IMR-90 (cell line): ENCODE measurements at regions not wholly inside any gene's neighbourhood (a gene's known extent, or its start where the extent isn't known, plus 50 kb on each side); places are given as distances from the start of the nearest gene placed in this dataset.
A peak's percentile ranks its signal among the peaks of the same experiment; 100 is the strongest.

Experiments
- ATAC-seq: fragments of 200-7000 bp; cut with Tn5 transposase; 2 replicates; pipeline ENCODE4 v1.9.1; 2020; ENCODE audit warnings: low read depth, mild to moderate bottlenecking, moderate library complexity
- BruUV-seq: library from RNA; stranded (reverse); fragments of 400-500 nt; replicated peaks from 2 replicates; lab custom pipeline; 2021; lab: Mats Ljungman, UMichigan
- CTCF ChIA-PET: fragments of 300-600 bp; formaldehyde crosslinking; extraction: SDS; loops from one replicate; lab custom pipeline; 2021; ENCODE audit warnings: antibody characterized with exemption; lab: Yijun Ruan, JAX
- POLR2A ChIA-PET: fragments of 300-600 bp; sonication (Branson Sonifier 250); formaldehyde crosslinking; loops from one replicate; lab custom pipeline; 2022; ENCODE audit warnings: antibody characterized with exemption; ENCODE audit not compliant: unreplicated experiment; lab: Charles Lee
- DNase-seq: peaks from one replicate; pipeline ENCODE4 v3.0.0; 2013
- H2AFZ ChIP-seq: replicated peaks from 2 replicates; pipeline ENCODE3; 2013; ENCODE audit warnings: low read length, mild to moderate bottlenecking; ENCODE audit not compliant: poor library complexity
- H2AK5ac ChIP-seq: 2 replicates; pipeline ENCODE4 v1.6.1; 2013; ENCODE audit warnings: low read depth, low read length, inconsistent platforms
- H2AK9ac ChIP-seq: replicated peaks from 2 replicates; pipeline ENCODE3; 2013; ENCODE audit warnings: mild to moderate bottlenecking, low read depth, low read length, moderate library complexity; ENCODE audit not compliant: poor library complexity
- H2BK120ac ChIP-seq: 2 replicates; pipeline ENCODE4 v1.6.1; 2013; ENCODE audit warnings: low read depth, low read length, inconsistent platforms
- H2BK15ac ChIP-seq: 3 replicates; pipeline ENCODE4 v1.6.1; 2013; ENCODE audit warnings: low read depth, low read length, inconsistent platforms
- H2BK20ac ChIP-seq: 2 replicates; pipeline ENCODE4 v1.6.1; 2013; ENCODE audit warnings: low read depth, mild to moderate bottlenecking, inconsistent platforms, low read length, moderate library complexity
- H2BK5ac ChIP-seq: 2 replicates; pipeline ENCODE4 v1.6.1; 2013; ENCODE audit warnings: mild to moderate bottlenecking, low read depth, low read length, inconsistent platforms; ENCODE audit not compliant: poor library complexity, severe bottlenecking
- H3K14ac ChIP-seq: replicated peaks from 2 replicates; pipeline ENCODE4 v1.6.1; 2013; ENCODE audit warnings: low read depth, low read length, inconsistent platforms
- H3K18ac ChIP-seq: 2 replicates; pipeline ENCODE4 v1.6.1; 2013; ENCODE audit warnings: low read depth, low read length, control low read depth
- H3K23ac ChIP-seq: 2 replicates; pipeline ENCODE4 v1.6.1; 2013; ENCODE audit warnings: low read depth, low read length, inconsistent platforms
- H3K27ac ChIP-seq: 2 replicates; pipeline ENCODE4 v1.5.1; 2013; ENCODE audit warnings: mild to moderate bottlenecking, control low read depth, low read length; ENCODE audit not compliant: insufficient read depth
- H3K27me3 ChIP-seq: 2 replicates; pipeline ENCODE4 v1.6.1; 2013; ENCODE audit warnings: low read length; ENCODE audit not compliant: control insufficient read depth, insufficient read depth
- H3K36me3 ChIP-seq: 2 replicates; pipeline ENCODE4 v1.6.1; 2013; ENCODE audit warnings: low read length, mixed read lengths; ENCODE audit not compliant: control insufficient read depth, insufficient read depth
- H3K4ac ChIP-seq: 2 replicates; pipeline ENCODE4 v1.6.1; 2013; ENCODE audit warnings: low read depth, low read length, inconsistent platforms
- H3K4me1 ChIP-seq: 2 replicates; pipeline ENCODE4 v1.6.1; 2013; ENCODE audit warnings: low read length, mixed read lengths; ENCODE audit not compliant: control insufficient read depth, insufficient read depth
- H3K4me2 ChIP-seq: 2 replicates; pipeline ENCODE4 v1.6.1; 2013; ENCODE audit warnings: low read depth, mild to moderate bottlenecking, control low read depth, low read length, moderate library complexity
- H3K4me3 ChIP-seq: 2 replicates; pipeline ENCODE4 v1.5.1; 2013; ENCODE audit warnings: low read depth, mild to moderate bottlenecking, control low read depth, low read length, moderate library complexity; ENCODE audit not compliant: insufficient read depth
- H3K56ac ChIP-seq: 2 replicates; pipeline ENCODE4 v1.6.1; 2013; ENCODE audit warnings: low read length, inconsistent platforms; ENCODE audit not compliant: insufficient read depth; ENCODE audit errors: extremely low read depth
- H3K79me1 ChIP-seq, 2 experiments: 2 replicates each; pipeline ENCODE4 v1.6.1; 2013; ENCODE audit warnings: low read length in 2 of 2, inconsistent platforms in 1 of 2, low read depth in 1 of 2
- H3K9ac ChIP-seq: 2 replicates; pipeline ENCODE4 v1.6.1; 2013; ENCODE audit warnings: low read depth, low read length, control low read depth
- H3K9me1 ChIP-seq: 2 replicates; pipeline ENCODE4 v1.6.1; 2013; ENCODE audit warnings: low read length, inconsistent platforms; ENCODE audit not compliant: insufficient read depth
- H3K9me3 ChIP-seq: 2 replicates; pipeline ENCODE4 v1.6.1; 2013; ENCODE audit warnings: low read length; ENCODE audit not compliant: control insufficient read depth, insufficient read depth
- H4K20me1 ChIP-seq: 2 replicates; pipeline ENCODE4 v1.6.1; 2013; ENCODE audit warnings: low read length, inconsistent platforms; ENCODE audit not compliant: insufficient read depth
- H4K5ac ChIP-seq: 2 replicates; pipeline ENCODE4 v1.6.1; 2013; ENCODE audit warnings: mild to moderate bottlenecking, low read depth, low read length, control low read depth
- H4K8ac ChIP-seq, 2 experiments: 2 replicates each; pipeline ENCODE4 v1.6.1; 2013; ENCODE audit warnings: low read depth in 2 of 2, low read length in 2 of 2, control low read depth in 1 of 2, inconsistent platforms in 1 of 2
- H4K91ac ChIP-seq: 2 replicates; pipeline ENCODE4 v1.6.1; 2013; ENCODE audit warnings: low read depth, low read length, inconsistent platforms; ENCODE audit not compliant: insufficient read depth
- CEBPB ChIP-seq: IDR thresholded peaks from 2 replicates; pipeline ENCODE4 v1.6.1; 2012; ENCODE audit warnings: low read depth, low read length, improper control_type of control experiment
- CHD1 ChIP-seq: IDR thresholded peaks from 2 replicates; pipeline ENCODE4 v1.6.1; 2012; ENCODE audit warnings: low read depth, low read length, improper control_type of control experiment
- CTCF ChIP-seq: conservative IDR thresholded peaks from 2 replicates; pipeline ENCODE4 v1.5.1; 2012; ENCODE audit warnings: mild to moderate bottlenecking, low read depth, low read length, improper control_type of control experiment
- ELK1 ChIP-seq: fragments of 150-350 bp; IDR thresholded peaks from 2 replicates; pipeline ENCODE4 v1.6.1; 2016; ENCODE audit warnings: low read depth, mild to moderate bottlenecking, low read length, moderate library complexity, borderline replicate concordance
- FOS ChIP-seq: fragments of 150-350 bp; IDR thresholded peaks from 2 replicates; pipeline ENCODE4 v1.6.1; 2016; ENCODE audit warnings: low read depth, low read length
- RAD21 ChIP-seq: IDR thresholded peaks from 2 replicates; pipeline ENCODE4 v1.6.1; 2012; ENCODE audit warnings: low read length, improper control_type of control experiment
- RCOR1 ChIP-seq: IDR thresholded peaks from 2 replicates; pipeline ENCODE4 v1.6.1; 2012; ENCODE audit warnings: mild to moderate bottlenecking, low read length, improper control_type of control experiment; ENCODE audit not compliant: insufficient replicate concordance
- RFX5 ChIP-seq: IDR thresholded peaks from 2 replicates; pipeline ENCODE4 v1.8.0; 2012; ENCODE audit warnings: low read depth, mild to moderate bottlenecking, low read length, moderate library complexity
- SMC3 ChIP-seq: fragments of 150-350 bp; IDR thresholded peaks from 2 replicates; pipeline ENCODE4 v1.6.1; 2016; ENCODE audit warnings: low read depth, mild to moderate bottlenecking, antibody characterized with exemption, low read length, moderate library complexity
- WGBS, 2 experiments: methylation state at CpG; one replicate each; pipeline versions ENCODE4 v1.1.5 to v1.1.7; 2013; ENCODE audit warnings: missing lambda C conversion rate in 2 of 2; ENCODE audit not compliant: insufficient read length in 1 of 2; ENCODE audit errors: extremely low coverage in 2 of 2; 5-methylcytosine and 5-hydroxymethylcytosine counted together
- dilution Hi-C: fragments of 300-500 bp; cut with HindIII; formaldehyde crosslinking; loops from one replicate; pipeline ENCODE4 v1.14.3; 2018; ENCODE audit warnings: low sequenced_read_pairs; ENCODE audit not compliant: unreplicated experiment
- in situ Hi-C: fragments of 300-500 bp; cut with MboI; formaldehyde crosslinking; loops from 3 replicates; pipeline ENCODE4 v1.14.3; 2019; ENCODE audit warnings: low sequenced_read_pairs, inconsistent platforms, mixed read lengths
- intact Hi-C: fragments of 100-400 bp; cut with micrococcal nuclease; formaldehyde crosslinking; loops from 2 replicates; pipeline ENCODE4 v1.10.0; 2022

DNA sequence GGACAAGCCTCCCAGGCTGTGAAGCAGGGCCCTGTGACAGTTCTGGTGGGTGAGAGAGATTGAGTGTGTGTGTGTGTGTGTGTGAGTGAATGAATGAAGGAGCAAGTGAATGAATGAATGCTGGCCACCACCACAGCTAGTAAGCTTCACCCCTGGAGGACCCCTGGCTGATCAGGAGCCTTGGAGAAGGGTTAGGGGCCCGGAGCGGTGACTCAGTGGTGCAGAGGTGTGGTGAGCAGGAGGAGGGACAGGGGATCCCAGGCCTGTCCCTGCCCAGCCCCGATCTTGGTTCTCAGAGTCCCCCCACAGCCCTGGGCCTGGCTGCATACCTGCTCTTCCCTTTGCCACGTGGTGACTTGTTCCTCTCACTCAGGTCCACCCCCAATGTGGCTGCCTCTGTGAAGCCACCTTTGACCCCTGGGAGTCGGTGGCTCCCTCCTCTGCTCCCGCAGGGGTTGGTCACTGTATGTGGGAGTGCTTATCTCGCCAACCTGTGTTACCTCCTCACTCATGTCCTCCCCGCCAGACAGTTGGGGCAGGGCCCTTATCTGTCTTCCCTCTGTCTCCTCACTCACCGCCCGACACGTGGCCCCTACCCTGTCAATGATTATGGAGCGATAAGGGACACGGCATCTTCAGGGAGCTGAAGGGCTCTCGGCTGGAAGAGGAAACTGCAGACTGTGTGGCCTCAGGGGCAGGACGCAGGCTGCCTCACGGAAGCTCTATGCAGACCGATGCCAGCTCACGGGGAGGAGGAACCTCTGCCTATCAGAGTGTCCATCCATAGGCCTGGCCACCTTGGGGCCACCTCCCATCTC is 99.9 kb upstream of the PITX1 start (continued):
- no peak for TF ChIP-seq SMC3
- no peak for TF ChIP-seq CHD1

DNA sequence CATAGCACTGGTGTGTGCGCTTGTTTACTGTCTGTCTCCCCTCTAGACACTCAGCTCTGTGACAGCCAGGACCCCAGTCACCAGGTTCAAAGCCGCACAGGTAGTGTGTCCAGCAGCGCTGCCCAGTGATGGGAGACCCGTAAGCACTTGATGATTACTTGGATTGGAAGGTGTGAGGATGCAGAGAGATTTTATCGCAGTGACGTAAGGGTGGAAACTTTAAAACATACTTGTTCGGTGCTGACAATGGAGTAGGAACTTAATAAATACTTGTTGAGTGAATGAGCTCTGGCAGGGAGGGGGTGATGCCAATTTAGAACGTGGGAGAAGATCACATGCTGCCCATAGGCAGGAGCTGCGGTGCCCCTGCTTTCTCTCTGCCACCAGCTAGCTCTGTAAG is 99.2 kb upstream of the PITX1 start:
- Histone ChIP-seq H4K8ac (peak overlapping the region in 1 of 2 experiments; percentile 26; a peak in 1 of 4 replicates), H2AK5ac (peak overlapping the region; percentile 38; the same call in 1 of the 2 replicates), H2BK20ac (peak overlapping the region; percentile 76), H4K91ac (peak overlapping the region; percentile 71), H4K5ac (no peak overlapping the region; the same call in 1 of the 2 replicates), H3K56ac (no peak overlapping the region), H4K20me1 (no peaks in the 10 kb centered on the region), H3K9me1 (peaks cover 46% of the 10 kb centered on the region), H2BK5ac (peak overlapping the region; percentile 21), H2AFZ (no peak overlapping the region), H3K9ac (no peak overlapping the region), H2AK9ac (no peak overlapping the region), H3K23ac (0 out of 2 replicates have a peak overlapping the region, but pooled peaks have one; percentile 3), H3K27me3 (no peaks in the 10 kb centered on the region), H3K27ac (no peak overlapping the region), H3K79me1 (peaks cover 0 to 16% of the 10 kb centered on the region in 2 experiments; a peak in 2 of 4 replicates), H3K4ac (peak overlapping the region; percentile 78), H3K9me3 (no peaks in the 10 kb centered on the region), H3K14ac (peak overlapping the region; percentile 57; the same call in 1 of the 2 replicates), H3K4me1 (peaks cover 26% of the 10 kb centered on the region), H3K4me3 (no peak overlapping the region), H2BK15ac (peak overlapping the region; percentile 57; the same call in 2 of the 3 replicates), H3K4me2 (no peak overlapping the region), H2BK120ac (peak overlapping the region; percentile 98), H3K36me3 (no peaks in the 10 kb centered on the region), H3K18ac (no peak overlapping the region; the same call in 1 of the 2 replicates)
- dilution Hi-C loops (no loop called here), intact Hi-C loops (no loop called here), in situ Hi-C loops (no loop called here)
- TF ChIP-seq FOS: no peak
- no peak for TF ChIP-seq RCOR1
- no peak for TF ChIP-seq RAD21
- no peak for TF ChIP-seq RFX5
- no peak for TF ChIP-seq CTCF
- TF ChIP-seq SMC3: no peak
- no peak for TF ChIP-seq CEBPB
- TF ChIP-seq ELK1: no peak
- no TSS peak for BruUV-seq
- ChIA-PET CTCF (no interaction called here), POLR2A (no interaction called here)
- no peak for ATAC-seq
- WGBS, 2 experiments: 100% methylated on average over 2 of the region's 9 CpGs; no CpG with 5 or more reads in 1 of the 2 experiments
- no peak for DNase-seq
